ENCODE measurements at regions not wholly inside any gene's neighbourhood (a gene's known extent, or its start where the extent isn't known, plus 50 kb on each side); places are given as distances from the start of the nearest gene placed in this dataset.

GRCh38 chr11:134742956-134743819, 331.1 kb upstream of the B3GAT1 start:
- no peak for ATAC-seq
- Histone ChIP-seq H3K4me1 (peaks cover 14% of the 10 kb centered on the region), H3K4me3 (no peak overlapping the region), H3K27ac (no peak overlapping the region), H3K36me3 (replicated peaks in 1 of 2; ENCODE audit: insufficient read depth in 1 of 2, low read depth in 2 of 2) (no peaks in the 10 kb centered on the region), H3K27me3 (no peaks in the 10 kb centered on the region), H3K9me3 (peaks cover 0 to 4% (median 0%) of the 10 kb centered on the region in 3 donors)
- 45 to 48% methylated on average over 12 of the region's 12 CpGs for WGBS, 2 donors
- TF ChIP-seq POLR2A (IDR thresholded peaks at IDR 0.05), result no peak
- no peak for DNase-seq
- intact Hi-C loops (cut with DNase I), result no loop called here

- Histone ChIP-seq H3K27ac (no peak overlapping the region), H3K27me3 (no peaks in the 10 kb centered on the region), H3K9me3 (no peaks in the 10 kb centered on the region), H3K4me1 (peaks cover 14% of the 10 kb centered on the region), H3K36me3 (replicated peaks in 1 of 2; ENCODE audit: insufficient read depth in 1 of 2, low read depth in 2 of 2) (no peaks in the 10 kb centered on the region), H3K4me3 (no peak overlapping the region)
- TF ChIP-seq, protein P1, sequence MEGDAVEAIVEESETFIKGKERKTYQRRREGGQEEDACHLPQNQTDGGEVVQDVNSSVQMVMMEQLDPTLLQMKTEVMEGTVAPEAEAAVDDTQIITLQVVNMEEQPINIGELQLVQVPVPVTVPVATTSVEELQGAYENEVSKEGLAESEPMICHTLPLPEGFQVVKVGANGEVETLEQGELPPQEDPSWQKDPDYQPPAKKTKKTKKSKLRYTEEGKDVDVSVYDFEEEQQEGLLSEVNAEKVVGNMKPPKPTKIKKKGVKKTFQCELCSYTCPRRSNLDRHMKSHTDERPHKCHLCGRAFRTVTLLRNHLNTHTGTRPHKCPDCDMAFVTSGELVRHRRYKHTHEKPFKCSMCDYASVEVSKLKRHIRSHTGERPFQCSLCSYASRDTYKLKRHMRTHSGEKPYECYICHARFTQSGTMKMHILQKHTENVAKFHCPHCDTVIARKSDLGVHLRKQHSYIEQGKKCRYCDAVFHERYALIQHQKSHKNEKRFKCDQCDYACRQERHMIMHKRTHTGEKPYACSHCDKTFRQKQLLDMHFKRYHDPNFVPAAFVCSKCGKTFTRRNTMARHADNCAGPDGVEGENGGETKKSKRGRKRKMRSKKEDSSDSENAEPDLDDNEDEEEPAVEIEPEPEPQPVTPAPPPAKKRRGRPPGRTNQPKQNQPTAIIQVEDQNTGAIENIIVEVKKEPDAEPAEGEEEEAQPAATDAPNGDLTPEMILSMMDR (IDR thresholded peaks at IDR 0.05), result no peak
- no peak for TF ChIP-seq POLR2A (IDR thresholded peaks at IDR 0.05)
- ATAC-seq (no peak), DNase-seq (no peak)
- 51 to 55% methylated on average over 6 of the region's 6 CpGs for WGBS, 2 donors
- intact Hi-C loops (cut with DNase I), result no loop called here
Observed at GRCh38 chr11:134742224-134742612, 330.2 kb upstream of the B3GAT1 start.

- ATAC-seq, result no peak
- Histone ChIP-seq H3K36me3 (replicated peaks in 1 of 2; ENCODE audit: insufficient read depth in 1 of 2, low read depth in 2 of 2) (no peaks in the 10 kb centered on the region), H3K27ac (no peak overlapping the region), H3K9me3 (no peaks in the 10 kb centered on the region), H3K4me3 (no peak overlapping the region), H3K4me1 (peaks cover 14% of the 10 kb centered on the region), H3K27me3 (no peaks in the 10 kb centered on the region)
- DNase-seq, result no peak
- intact Hi-C loops (cut with DNase I), result no loop called here
- TF ChIP-seq POLR2A (IDR thresholded peaks at IDR 0.05), result no peak
- TF ChIP-seq, protein P1 (IDR thresholded peaks at IDR 0.05), result no peak
- 45 to 48% methylated on average over 10 of the region's 10 CpGs for WGBS, 2 donors
Observed at GRCh38 chr11:134741453-134742223, 329.6 kb upstream of the B3GAT1 start.

- WGBS, 2 donors, result 63 to 70% methylated on average over 9 of the region's 9 CpGs
- no peak overlapping the region for H3K4me3 ChIP-seq
- intact Hi-C loops (cut with DNase I), result no loop called here
- no peak for TF ChIP-seq POLR2A (IDR thresholded peaks at IDR 0.05)
- TF ChIP-seq, protein P1 (IDR thresholded peaks at IDR 0.05), result no peak
- H3K27me3 ChIP-seq, result no peaks in the 10 kb centered on the region
- no peaks in the 10 kb centered on the region for H3K36me3 ChIP-seq (replicated peaks in 1 of 2; ENCODE audit: insufficient read depth in 1 of 2, low read depth in 2 of 2)
- peaks cover 14% of the 10 kb centered on the region for H3K4me1 ChIP-seq
- H3K27ac ChIP-seq, result no peak overlapping the region
- ATAC-seq (no peak), DNase-seq (no peak)
- H3K9me3 ChIP-seq, result no peaks in the 10 kb centered on the region
Observed at GRCh38 chr11:134740590-134741261, 328.7 kb upstream of the B3GAT1 start.

DNA sequence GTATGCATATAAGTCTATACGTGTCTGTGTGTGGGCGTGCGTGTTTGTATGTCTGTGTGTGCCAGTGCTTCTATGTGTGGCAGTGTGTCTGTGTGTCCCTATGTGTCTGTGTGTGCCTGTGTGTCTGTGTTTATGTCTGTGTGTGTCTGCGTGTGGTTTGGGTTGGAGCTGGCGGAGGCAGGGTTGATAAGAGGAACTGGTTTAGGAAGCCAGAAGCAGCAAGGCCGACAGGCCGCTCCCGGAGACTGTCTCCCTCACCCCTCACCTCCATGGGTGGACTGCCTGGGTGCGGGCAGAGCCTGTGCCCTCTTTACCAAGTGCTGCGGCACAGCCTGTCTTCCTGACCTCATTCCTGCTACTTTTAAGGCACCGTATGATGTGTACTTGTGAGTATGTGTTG, 327.1 kb upstream of the B3GAT1 start:
- DNase-seq (no peak), ATAC-seq (no peak)
- Histone ChIP-seq H3K36me3 (replicated peaks in 1 of 2; ENCODE audit: insufficient read depth in 1 of 2, low read depth in 2 of 2) (no peaks in the 10 kb centered on the region), H3K4me3 (no peak overlapping the region), H3K9me3 (no peaks in the 10 kb centered on the region), H3K27me3 (no peaks in the 10 kb centered on the region), H3K4me1 (peaks cover 14% of the 10 kb centered on the region), H3K27ac (no peak overlapping the region)
- TF ChIP-seq POLR2A (IDR thresholded peaks at IDR 0.05), result no peak
- TF ChIP-seq, protein P1 (IDR thresholded peaks at IDR 0.05), result no peak
- intact Hi-C loops (cut with DNase I), result no loop called here
- 66 to 72% methylated on average over 8 to 11 of the region's 11 CpGs for WGBS, 2 donors

Measured in body of pancreas (tissue), 4 donors.